Renal cortical epithelial cell (primary cell): ENCODE measurements at regions not wholly inside any gene's neighbourhood (a gene's known extent, or its start where the extent isn't known, plus 50 kb on each side); places are given as distances from the start of the nearest gene placed in this dataset.

Experiments
- DNase-seq: peaks from one replicate; pipeline ENCODE4 v3.0.0-alpha.2; 2011; ENCODE audit warnings: low read depth

DNA sequence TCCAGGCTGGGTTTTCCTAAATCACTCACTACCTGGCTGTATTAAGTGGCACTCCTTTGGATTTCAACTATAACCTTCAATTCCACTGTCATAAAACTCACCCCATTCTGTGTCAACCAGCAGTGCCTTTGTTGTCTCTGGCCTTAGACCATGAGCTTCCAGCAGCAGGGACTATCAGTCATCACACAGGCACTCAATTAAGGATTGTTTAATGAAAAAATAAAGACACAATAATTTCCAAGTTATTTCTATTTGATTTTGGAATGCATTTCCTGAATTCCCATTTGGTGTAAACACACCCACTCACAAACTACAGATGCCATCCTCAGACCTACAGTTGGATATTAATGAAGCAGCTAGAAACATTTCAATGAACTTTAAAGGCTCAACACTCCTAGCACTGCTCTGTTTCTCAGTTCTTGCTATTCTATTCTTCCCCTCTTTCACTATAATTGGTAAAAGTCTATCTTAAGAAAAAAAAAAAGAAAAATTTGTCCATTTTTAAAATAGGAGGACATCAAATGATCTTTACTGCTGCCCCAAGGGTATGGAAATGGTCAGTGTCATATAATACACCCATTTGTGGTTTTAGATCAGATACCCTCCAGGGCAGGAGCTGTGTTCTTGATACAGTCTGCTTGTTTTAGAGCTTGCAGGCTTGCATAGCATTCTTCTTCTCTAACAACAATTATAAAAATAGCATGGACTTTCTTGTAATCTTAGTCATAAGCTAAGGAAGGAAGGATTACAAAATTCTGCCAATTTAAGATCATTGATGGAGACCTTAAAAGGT is 156.4 kb downstream of the PTGER3 start:
- peak; percentile 19 for DNase-seq

DNA sequence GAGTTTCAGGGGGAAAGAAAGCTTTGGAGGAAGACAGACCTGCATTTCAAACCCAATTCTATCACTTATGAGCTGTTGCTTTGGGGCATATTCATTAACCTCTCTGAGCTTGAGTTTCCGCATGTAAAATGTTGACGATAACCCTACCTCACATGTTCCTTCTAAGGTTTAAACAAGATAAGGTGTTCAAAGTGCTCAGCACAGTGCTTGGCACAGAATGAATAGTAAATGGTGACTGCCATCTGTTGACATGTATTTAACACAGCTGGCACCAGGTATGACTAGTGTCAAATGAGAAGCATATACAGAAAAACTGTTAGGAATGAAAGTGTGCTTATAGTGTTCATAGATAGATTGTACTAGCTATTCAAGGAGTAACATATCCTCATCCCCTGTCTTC is 155.5 kb downstream of the PTGER3 start:
- DNase-seq, result no peak

DNA sequence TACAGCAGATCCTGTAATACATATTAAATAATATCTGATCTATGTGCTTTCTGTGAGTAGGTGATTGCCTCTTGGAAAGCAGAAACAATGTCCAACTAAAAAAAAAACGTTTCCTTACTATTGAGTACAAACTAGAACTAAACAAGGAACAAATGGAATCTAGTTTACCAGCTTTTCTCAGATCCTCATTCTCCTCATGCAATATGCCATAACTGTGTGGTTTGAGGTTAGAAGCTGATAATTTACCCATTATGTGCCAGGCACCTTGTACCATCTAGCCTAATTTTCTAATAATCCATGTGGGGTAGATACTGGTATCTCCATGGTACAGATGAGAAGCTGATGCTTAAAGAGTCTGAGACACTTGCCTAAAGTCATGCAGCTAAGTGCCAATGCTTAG is 154.7 kb downstream of the PTGER3 start:
- DNase-seq, result no peak

DNA sequence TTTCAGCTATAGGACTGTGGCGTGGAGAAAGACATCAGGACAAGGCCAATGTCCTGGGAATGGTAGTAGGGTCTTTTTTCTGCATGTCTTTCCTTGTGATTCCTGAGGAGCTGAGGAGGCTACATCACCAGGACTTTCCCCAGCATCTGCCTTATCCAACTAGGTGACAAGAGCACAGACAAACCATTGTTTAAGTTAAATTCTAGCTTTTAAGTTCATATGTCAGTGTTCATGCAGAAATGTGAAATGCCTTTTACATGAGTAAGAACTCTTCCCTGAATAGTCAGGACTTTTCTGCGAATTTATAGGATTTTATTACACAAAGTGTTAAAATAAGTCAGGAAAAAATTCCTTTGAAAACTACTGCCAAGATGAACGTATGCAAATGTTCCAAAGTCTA is 154.2 kb downstream of the PTGER3 start:
- DNase-seq, result no peak

DNA sequence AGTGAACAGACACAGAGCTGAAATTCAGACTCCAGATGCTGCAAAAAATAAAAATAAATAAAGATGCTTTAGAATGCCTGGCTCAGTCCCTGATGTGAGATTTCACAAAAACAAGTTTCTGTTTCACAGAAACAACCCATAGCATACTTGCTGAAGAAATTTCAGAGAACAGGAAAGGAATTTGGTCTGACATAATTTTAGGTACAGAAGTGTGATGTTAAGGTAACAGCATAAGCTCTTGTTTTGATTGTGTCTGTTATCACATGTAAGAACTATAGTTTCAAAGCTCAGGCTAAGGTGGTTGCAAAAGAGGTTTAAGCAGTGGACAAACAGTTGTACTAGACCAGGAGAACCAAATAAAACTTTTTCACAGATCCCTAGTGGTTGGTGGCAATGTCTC is 152.1 kb downstream of the PTGER3 start:
- DNase-seq, result no peak

DNA sequence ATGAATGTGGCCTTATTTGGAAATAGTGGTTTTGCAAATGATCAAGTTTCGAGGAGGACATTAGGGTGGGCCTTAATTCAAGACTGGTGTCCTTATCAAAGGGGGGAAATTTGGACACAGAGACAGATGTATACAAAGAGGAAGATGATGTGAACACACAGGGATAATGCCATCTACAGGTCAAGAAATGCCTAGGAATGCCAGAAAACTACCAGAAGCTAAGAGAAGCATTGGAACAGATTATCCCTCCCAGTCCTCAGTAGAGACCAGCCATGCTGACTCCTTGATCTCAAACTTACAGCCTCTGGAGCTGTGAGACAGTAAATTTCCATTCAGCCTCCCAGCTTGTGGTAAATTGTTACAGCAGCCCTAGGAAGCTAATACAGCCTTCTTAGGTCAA is 151.4 kb downstream of the PTGER3 start:
- no peak for DNase-seq

DNA sequence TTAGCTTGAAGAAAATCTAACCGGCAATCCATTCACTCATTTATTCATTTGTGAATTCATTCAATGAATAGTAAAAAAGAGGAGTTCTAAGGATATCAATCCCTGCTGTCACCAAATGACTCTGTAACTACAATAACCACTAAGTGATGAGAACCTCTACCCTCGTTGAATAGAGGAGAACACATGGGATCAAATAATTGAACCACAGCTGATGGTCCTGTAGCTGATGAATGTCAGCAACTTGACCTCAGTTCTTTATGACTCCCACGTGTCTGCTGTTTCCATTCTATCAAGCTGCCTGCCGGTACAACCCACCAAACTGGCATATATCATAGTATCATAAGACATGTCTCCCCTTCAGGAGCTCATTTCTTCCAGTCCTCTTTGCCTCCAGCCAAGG is 150.3 kb downstream of the PTGER3 start:
- no peak for DNase-seq

DNA sequence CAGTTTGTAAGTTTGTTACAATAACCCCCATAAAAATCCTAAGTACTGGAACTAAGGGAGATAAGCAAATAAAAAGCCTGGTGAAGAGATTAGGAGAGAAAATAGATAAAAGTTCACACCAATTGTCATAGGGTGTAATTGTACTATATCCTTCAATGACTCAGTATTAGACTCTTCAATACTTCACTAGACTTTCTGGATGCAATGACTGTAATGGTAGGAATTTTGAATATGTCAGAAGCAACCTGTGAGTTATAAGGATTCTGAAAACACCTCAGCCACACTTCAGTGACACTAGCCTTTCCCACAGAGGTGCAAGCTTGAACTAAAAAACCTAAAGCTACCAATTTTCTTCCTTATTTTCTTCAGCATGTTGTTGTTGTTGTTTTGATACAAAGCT is 147.9 kb downstream of the PTGER3 start:
- DNase-seq, result peak; percentile 31

DNA sequence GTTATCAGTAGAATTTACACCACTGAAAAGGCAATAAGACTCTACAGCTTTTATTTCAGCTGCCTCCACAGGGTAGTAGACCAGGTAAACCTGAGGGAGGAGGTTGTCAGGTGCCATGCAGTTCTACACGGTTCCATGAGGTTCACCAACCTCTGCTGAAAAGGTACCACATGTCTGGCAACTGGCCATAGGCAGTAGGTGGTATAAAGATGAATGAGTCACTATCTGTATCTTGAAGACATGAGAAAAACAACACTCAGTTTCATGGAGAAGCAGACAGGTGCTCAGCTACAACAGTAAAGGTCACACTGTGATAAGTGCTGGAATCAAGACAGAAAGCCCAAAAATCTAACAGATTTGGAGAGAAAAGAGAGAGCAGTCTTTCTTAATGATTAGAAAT is 145.4 kb downstream of the PTGER3 start:
- DNase-seq, result peak; percentile 18

DNA sequence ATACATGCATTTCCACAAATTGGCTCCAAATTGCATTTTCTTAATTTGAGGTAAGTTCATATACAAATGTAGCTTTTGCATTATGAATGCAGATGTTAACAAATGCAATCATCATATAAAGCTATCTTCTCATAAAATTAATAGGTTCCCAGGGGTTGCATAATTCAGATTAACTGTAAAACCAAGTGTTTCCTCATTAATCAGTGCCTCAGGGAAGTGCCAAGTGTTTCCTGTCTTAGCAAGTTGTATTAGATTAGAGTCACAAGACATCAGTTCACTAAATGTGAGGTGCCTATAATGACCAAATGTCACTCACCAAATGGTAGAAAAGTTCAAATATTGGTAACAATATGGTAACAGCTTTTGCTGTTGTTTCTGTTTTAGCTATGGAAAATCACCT is 140.8 kb downstream of the PTGER3 start:
- DNase-seq, result no peak

DNA sequence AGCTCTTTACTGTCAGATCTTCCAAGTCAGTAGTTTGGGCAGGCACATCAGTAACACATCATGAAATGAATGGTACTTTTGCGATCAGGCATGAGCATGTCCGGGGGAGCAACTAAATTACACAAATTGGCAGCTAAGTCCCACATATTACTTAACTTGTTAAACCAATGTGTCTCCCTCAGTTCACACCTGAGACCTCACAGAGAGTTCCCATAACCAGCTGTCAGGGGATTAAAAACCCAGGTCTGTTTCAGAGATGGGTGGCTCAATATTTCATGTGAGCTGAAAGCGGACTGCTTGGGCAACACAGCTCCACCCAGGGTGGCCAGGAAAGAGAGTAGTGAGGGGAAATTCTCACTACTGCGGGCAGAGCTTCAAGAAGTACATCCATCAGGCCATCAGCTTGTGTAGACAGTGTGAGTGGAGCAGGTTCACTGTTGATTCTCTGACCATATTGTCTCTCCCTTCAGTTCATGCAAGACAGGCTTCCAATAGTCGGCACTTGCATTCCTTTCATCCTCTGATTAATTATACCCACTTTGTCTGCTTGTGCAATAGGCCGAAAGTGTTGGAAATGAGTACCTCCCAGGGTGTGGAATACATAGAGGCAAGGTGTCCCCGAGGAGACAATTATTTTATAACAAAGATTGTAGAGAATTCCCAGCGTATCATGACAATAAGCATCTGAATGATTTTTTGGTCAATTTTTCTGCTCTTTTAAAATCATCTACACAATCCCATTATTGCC is 139.9 kb downstream of the PTGER3 start:
- DNase-seq, result no peak

DNA sequence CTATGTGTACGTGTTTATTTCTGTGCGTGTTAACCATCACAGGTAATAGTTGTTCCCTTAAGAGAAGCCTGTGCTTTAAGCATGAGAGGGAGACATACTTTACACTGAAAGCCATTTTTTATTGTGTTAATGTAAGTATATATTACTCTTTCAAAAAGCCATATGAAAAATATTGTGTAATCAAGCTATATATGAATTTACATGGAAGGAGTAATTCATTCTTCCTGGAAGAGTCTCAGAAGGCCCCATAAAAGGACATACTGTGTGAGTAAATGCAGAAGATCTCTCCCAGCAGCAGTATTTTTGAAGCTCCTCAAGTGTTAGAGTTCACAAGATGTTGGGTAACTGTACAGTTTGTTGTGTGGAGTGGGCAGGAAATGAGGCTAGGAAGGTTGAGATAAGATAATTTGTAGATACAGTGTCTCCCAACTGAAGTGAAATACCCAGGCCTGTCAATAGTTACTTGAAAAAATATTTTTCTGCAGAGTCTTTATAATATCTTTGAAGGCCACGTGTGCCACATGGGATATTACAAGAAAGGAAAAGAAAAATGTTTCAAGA is 138.3 kb downstream of the PTGER3 start:
- DNase-seq, result no peak

DNA sequence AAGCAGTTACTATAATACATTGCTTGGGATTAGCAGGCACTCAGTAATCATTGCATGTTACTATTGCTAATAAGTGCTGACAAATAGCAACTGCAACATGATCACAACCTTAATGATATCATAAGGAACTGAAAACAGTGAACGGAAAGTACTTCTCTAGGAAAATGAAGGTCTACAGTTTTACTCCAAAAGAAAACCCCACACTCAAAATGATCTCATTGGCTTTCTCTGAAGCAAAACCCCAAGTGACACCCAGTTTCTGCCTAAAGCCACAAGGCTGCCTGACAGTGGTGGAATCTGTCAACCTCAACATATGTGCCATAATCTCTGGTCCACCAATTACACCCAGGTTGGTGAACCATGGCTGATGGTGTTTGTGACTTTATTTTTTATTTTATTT is 137.6 kb downstream of the PTGER3 start:
- no peak for DNase-seq

DNA sequence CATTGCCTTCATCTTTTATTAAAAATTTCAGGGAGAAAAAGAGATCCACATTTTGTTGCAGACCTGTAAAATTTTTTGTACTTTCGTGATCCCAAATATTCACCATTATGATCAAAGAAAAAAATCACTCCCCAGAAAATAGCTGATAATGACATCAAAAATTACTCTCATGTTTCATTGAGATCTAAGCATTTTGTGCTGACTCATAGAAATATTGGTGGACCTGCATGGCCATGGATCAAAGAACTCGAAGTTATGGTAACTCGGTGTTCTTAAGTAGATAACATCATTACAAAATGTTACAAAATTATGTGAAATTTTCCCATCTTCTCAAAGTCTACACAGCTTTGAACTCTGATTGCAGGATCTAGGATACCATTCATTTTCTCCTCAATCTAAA is 135.8 kb downstream of the PTGER3 start:
- no peak for DNase-seq

DNA sequence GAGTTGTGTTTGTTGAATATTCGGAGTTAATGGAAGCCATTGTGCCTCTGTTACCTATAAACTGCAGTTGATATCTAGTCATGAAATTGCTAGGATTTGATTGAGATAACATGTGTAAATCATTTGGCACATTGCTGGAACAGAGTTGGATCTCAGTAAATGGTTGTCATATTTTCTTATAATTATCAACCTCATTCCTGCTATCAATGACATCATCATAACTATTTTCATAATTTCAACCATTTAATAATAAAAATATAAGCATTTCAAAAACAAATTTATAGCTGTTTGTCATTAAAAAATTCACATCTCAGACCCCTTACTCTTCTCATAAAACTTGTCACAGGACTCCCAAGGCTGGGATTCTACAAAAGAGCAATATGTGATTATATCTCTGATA is 133.4 kb downstream of the PTGER3 start:
- no peak for DNase-seq

DNA sequence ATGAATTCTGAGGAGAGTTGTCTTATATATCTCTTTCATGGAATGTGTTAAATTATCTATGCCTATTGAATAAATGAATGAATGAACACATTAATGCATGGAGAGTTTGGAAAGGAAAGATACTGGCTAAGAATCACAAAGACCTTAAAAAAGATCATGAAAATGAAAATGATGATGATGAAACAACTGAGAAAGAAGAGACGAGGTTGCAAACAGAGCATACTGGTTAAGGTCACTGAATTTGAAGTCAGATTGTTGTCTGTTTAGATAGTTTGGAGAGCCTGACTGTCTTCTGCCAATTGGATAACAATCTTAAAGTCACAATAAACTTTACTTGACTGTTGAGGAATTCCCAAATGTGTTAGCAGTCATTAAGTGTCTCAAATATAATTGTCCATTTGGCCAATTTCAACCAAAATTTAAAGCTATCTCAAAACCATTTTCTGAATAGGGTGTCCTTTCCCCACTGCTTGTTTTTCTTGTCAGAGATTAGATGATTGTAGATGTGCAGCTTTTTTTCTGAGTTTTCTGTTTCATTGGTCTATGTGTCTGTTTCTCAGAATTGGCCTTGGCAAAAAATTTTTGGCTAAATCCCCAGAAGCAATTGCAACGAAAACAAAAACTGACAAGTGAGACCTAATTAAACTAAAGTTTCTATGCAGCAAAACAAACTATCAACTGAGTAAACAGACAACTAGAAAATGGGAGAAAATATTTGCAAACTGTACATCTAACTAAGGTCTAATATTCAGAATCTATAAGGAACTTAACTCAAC is 132.2 kb downstream of the PTGER3 start:
- no peak for DNase-seq

DNA sequence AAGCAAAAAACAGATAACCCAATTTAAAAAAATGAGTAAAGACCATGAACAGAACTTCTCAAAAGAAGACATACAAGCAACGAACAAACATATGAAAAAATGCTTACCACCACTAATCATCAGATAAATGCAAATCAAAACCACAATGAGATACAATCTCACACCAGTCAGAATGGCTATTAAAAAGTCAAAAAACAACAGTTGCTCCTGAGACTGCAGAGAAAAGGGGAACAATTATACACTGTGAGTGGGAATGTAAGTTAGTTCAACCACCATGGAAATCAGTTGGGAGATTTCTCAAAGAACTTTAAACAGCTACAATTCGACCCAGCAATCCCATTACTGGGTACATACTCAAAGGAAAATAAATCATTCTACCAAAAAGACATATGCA is 131.6 kb downstream of the PTGER3 start:
- DNase-seq, result no peak

DNA sequence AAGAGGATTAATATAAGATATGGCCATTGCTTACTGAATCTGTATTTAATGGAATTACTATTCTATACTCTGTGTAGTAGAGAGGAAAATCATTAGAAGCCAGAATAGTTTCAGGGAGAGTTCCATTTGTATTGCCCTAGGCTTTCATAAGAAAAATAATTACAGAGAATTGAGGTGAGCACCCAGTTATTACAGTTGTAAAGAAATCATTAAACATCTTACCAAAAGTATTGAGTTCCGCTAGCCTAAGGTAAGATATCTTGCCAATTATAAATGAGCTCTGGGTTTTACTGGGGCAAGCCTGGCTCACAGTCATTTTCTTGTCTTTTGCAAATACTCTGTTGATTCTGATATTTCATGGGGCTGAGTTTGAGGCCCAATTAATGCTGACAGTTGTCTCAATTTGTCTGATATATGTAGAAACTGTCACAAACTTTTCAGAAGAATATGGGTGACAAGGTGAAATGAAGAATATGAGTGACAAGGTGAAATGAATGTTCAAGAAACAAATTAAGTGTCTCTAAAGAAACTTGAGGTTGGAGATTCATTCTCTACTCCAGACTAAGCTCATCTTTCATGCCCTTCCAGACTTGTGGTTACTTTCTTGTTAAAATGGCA is 127.8 kb downstream of the PTGER3 start:
- no peak for DNase-seq
